ENCODE measurements at regions not wholly inside any gene's neighbourhood (a gene's known extent, or its start where the extent isn't known, plus 50 kb on each side); places are given as distances from the start of the nearest gene placed in this dataset.

- no peaks in the 10 kb centered on the region for H3K9me3 Mint-ChIP-seq
- H3K27ac Mint-ChIP-seq: no peak overlapping the region
- no peaks in the 10 kb centered on the region for H3K4me1 Mint-ChIP-seq (ENCODE audit: low read depth)
- Histone ChIP-seq H3K9me3 (ENCODE audit: control insufficient read depth in 1 of 2, insufficient read depth in 1 of 2, low read length in 2 of 2) (no peaks in the 10 kb centered on the region), H3K4me1 (ENCODE audit: insufficient read depth, low read length) (no peaks in the 10 kb centered on the region), H3K27ac (ENCODE audit: low read depth in 1 of 2, low read length in 2 of 2) (no peak overlapping the region), H3K36me3 (ENCODE audit: insufficient read depth, low read length) (no peaks in the 10 kb centered on the region), H3K4me3 (ENCODE audit: low read length) (no peak overlapping the region), H3K27me3 (ENCODE audit: control insufficient read depth in 1 of 2, insufficient read depth in 2 of 2, low read length in 2 of 2) (no peaks in the 10 kb centered on the region)
- no peak for TF ChIP-seq CTCF (IDR thresholded peaks at IDR 0.05)
- DNase-seq (no peak), ATAC-seq (ENCODE audit: poor library complexity) (no peak)
- no peaks in the 10 kb centered on the region for H3K27me3 Mint-ChIP-seq
- ChIA-PET CTCF (no interaction called here), POLR2A (no interaction called here)
- intact Hi-C loops (cut with DNase I, micrococcal nuclease): no loop called here
- H3K4me3 Mint-ChIP-seq: no peak overlapping the region
- H3K36me3 Mint-ChIP-seq (ENCODE audit: low read depth): no peaks in the 10 kb centered on the region
Observed at GRCh38 chr2:147639891-147640290, 204.9 kb upstream of the ACVR2A start.

GRCh38 chr2:147639386-147639785 is 205.4 kb upstream of the ACVR2A start:
- H3K4me1 Mint-ChIP-seq (ENCODE audit: low read depth): no peaks in the 10 kb centered on the region
- DNase-seq (no peak), ATAC-seq (ENCODE audit: poor library complexity) (no peak)
- TF ChIP-seq CTCF (IDR thresholded peaks at IDR 0.05): no peak
- H3K36me3 Mint-ChIP-seq (ENCODE audit: low read depth): no peaks in the 10 kb centered on the region
- H3K9me3 Mint-ChIP-seq: no peaks in the 10 kb centered on the region
- Histone ChIP-seq H3K9me3 (ENCODE audit: control insufficient read depth in 1 of 2, insufficient read depth in 1 of 2, low read length in 2 of 2) (no peaks in the 10 kb centered on the region), H3K27ac (ENCODE audit: low read depth in 1 of 2, low read length in 2 of 2) (no peak overlapping the region), H3K27me3 (ENCODE audit: control insufficient read depth in 1 of 2, insufficient read depth in 2 of 2, low read length in 2 of 2) (no peaks in the 10 kb centered on the region), H3K36me3 (ENCODE audit: insufficient read depth, low read length) (no peaks in the 10 kb centered on the region), H3K4me1 (ENCODE audit: insufficient read depth, low read length) (no peaks in the 10 kb centered on the region), H3K4me3 (ENCODE audit: low read length) (no peak overlapping the region)
- H3K27ac Mint-ChIP-seq: no peak overlapping the region
- no peak overlapping the region for H3K4me3 Mint-ChIP-seq
- CTCF ChIA-PET: no interaction called here
- POLR2A ChIA-PET: no interaction called here
- intact Hi-C loops (cut with DNase I, micrococcal nuclease): no loop called here
- H3K27me3 Mint-ChIP-seq: no peaks in the 10 kb centered on the region

- H3K4me1 Mint-ChIP-seq (ENCODE audit: low read depth): no peaks in the 10 kb centered on the region
- H3K27me3 Mint-ChIP-seq: no peaks in the 10 kb centered on the region
- ChIA-PET POLR2A (no interaction called here), CTCF (interaction anchor here (0.6 kb wide), 1 partner anchor 13 kb away, joined by 3 read pairs; no protein-coding TSS in a partner anchor)
- Histone ChIP-seq H3K4me1 (ENCODE audit: insufficient read depth, low read length) (peaks cover 3% of the 10 kb centered on the region), H3K9me3 (ENCODE audit: control insufficient read depth in 1 of 2, insufficient read depth in 1 of 2, low read length in 2 of 2) (no peaks in the 10 kb centered on the region), H3K27me3 (ENCODE audit: control insufficient read depth in 1 of 2, insufficient read depth in 2 of 2, low read length in 2 of 2) (no peaks in the 10 kb centered on the region), H3K4me3 (ENCODE audit: low read length) (no peak overlapping the region), H3K36me3 (ENCODE audit: insufficient read depth, low read length) (no peaks in the 10 kb centered on the region), H3K27ac (ENCODE audit: low read depth in 1 of 2, low read length in 2 of 2) (no peak overlapping the region)
- TF ChIP-seq CTCF (IDR thresholded peaks at IDR 0.05): no peak
- DNase-seq: no peak
- H3K4me3 Mint-ChIP-seq: no peak overlapping the region
- ATAC-seq (ENCODE audit: poor library complexity): no peak
- no peaks in the 10 kb centered on the region for H3K9me3 Mint-ChIP-seq
- no peak overlapping the region for H3K27ac Mint-ChIP-seq
- no peaks in the 10 kb centered on the region for H3K36me3 Mint-ChIP-seq (ENCODE audit: low read depth)
- intact Hi-C loops (cut with DNase I, micrococcal nuclease): no loop called here
Observed at GRCh38 chr2:147636886-147637285, 207.9 kb upstream of the ACVR2A start.
